Smooth muscle cell (in vitro differentiated cells): ENCODE measurements at regions not wholly inside any gene's neighbourhood (a gene's known extent, or its start where the extent isn't known, plus 50 kb on each side); places are given as distances from the start of the nearest gene placed in this dataset.
"Not testable (repeated sequence)": the region's sequence is repeated elsewhere in the genome, so short reads cannot be mapped to it uniquely, and the experiment has no call there.

Experiments used
- DNase-seq: peaks from one replicate; lab custom pipeline; 2025; ENCODE audit not compliant: unreplicated experiment; lab: John Stamatoyannopoulos, UW
- H2AFZ ChIP-seq: fragments of 200-600 bp; sonication (generic); 2 replicates; pipeline ENCODE4 v1.6.0; 2016; ENCODE audit warnings: antibody characterized with exemption, low read depth, mild to moderate bottlenecking
- H3F3A ChIP-seq: fragments of 200-600 bp; sonication (generic); 2 replicates; pipeline ENCODE4 v1.6.0; 2017; ENCODE audit warnings: antibody characterized with exemption, low read depth
- H3K27ac ChIP-seq: fragments of 200-600 bp; sonication (generic); 2 replicates; pipeline ENCODE4 v1.5.1; 2016; ENCODE audit warnings: low read depth, mild to moderate bottlenecking
- H3K27me3 ChIP-seq: fragments of 200-600 bp; sonication (generic); 2 replicates; pipeline ENCODE4 v1.6.1; 2016; ENCODE audit warnings: low read depth, mild to moderate bottlenecking
- H3K36me3 ChIP-seq: fragments of 200-600 bp; sonication (generic); 2 replicates; pipeline ENCODE4 v1.5.1; 2016; ENCODE audit warnings: low read depth
- H3K4me1 ChIP-seq: fragments of 200-600 bp; sonication (generic); 2 replicates; pipeline ENCODE4 v1.5.1; 2016; ENCODE audit warnings: low read depth
- H3K4me2 ChIP-seq: fragments of 200-600 bp; sonication (generic); 2 replicates; pipeline ENCODE4 v1.6.0; 2016; ENCODE audit warnings: mild to moderate bottlenecking
- H3K4me3 ChIP-seq: fragments of 200-600 bp; sonication (generic); 2 replicates; pipeline ENCODE4 v1.5.1; 2016; ENCODE audit warnings: mild to moderate bottlenecking
- H3K79me2 ChIP-seq: fragments of 200-600 bp; sonication (generic); 2 replicates; pipeline ENCODE4 v1.6.0; 2016; ENCODE audit warnings: low read depth, mild to moderate bottlenecking
- H3K9ac ChIP-seq: fragments of 200-600 bp; sonication (generic); 2 replicates; pipeline ENCODE4 v1.6.0; 2016; ENCODE audit warnings: low read depth
- H3K9me3 ChIP-seq: fragments of 200-600 bp; sonication (generic); replicated peaks from 2 replicates; pipeline ENCODE4 v1.5.1; 2016; ENCODE audit warnings: low read depth
- H4K20me1 ChIP-seq: fragments of 200-600 bp; sonication (generic); 2 replicates; pipeline ENCODE4 v1.6.0; 2016; ENCODE audit warnings: low read depth
- WGBS: methylation state at CpG from one replicate; pipeline ENCODE4 v1.1.7; 2016; ENCODE audit warnings: low lambda C conversion rate; 5-methylcytosine and 5-hydroxymethylcytosine counted together
- TF ChIP-seq, protein P1 (sequence below): fragments of 200-600 bp; sonication (generic); IDR thresholded peaks from 2 replicates; pipeline ENCODE4 v1.5.1; 2017; ENCODE audit warnings: borderline replicate concordance, mild to moderate bottlenecking, antibody characterized with exemption; ENCODE audit not compliant: insufficient read depth, poor library complexity, severe bottlenecking

DNA sequence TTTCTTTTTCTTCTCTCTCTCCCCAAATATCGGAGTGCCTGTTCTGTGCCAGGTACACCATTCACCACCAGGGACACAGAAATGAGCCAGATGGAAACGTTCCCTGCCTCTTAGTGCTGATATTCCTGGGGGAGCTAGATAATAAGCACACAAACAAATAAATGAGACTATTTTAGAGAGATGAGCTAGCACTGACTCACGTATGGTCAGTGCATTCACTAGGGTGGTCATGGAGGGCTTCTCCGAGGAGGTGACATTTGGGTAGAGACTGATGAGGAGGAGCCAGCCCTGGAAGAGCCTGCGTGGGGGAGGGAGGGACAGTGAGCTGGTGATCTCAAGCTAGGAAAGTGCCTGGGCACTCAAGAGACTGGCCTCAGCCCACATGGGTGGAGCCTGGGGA lies 252.3 kb upstream of the KCNG1 start:
- H3K79me2 ChIP-seq, result no peaks in the 10 kb centered on the region
- no peaks in the 10 kb centered on the region for H4K20me1 ChIP-seq
- H3K4me1 ChIP-seq, result no peaks in the 10 kb centered on the region
- H3K27me3 ChIP-seq, result no peaks in the 10 kb centered on the region
- H3K9ac ChIP-seq, result no peak overlapping the region
- DNase-seq, result no peak
- H3K9me3 ChIP-seq, result no peaks in the 10 kb centered on the region
- H3K4me3 ChIP-seq, result no peak overlapping the region
- H2AFZ ChIP-seq, result no peak overlapping the region
- no peaks in the 10 kb centered on the region for H3F3A ChIP-seq
- H3K36me3 ChIP-seq, result no peaks in the 10 kb centered on the region
- 70% methylated on average over 5 of the region's 5 CpGs for WGBS
- TF ChIP-seq, protein P1, sequence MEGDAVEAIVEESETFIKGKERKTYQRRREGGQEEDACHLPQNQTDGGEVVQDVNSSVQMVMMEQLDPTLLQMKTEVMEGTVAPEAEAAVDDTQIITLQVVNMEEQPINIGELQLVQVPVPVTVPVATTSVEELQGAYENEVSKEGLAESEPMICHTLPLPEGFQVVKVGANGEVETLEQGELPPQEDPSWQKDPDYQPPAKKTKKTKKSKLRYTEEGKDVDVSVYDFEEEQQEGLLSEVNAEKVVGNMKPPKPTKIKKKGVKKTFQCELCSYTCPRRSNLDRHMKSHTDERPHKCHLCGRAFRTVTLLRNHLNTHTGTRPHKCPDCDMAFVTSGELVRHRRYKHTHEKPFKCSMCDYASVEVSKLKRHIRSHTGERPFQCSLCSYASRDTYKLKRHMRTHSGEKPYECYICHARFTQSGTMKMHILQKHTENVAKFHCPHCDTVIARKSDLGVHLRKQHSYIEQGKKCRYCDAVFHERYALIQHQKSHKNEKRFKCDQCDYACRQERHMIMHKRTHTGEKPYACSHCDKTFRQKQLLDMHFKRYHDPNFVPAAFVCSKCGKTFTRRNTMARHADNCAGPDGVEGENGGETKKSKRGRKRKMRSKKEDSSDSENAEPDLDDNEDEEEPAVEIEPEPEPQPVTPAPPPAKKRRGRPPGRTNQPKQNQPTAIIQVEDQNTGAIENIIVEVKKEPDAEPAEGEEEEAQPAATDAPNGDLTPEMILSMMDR, result no peak
- H3K27ac ChIP-seq, result no peak overlapping the region
- H3K4me2 ChIP-seq, result no peak overlapping the region

DNA sequence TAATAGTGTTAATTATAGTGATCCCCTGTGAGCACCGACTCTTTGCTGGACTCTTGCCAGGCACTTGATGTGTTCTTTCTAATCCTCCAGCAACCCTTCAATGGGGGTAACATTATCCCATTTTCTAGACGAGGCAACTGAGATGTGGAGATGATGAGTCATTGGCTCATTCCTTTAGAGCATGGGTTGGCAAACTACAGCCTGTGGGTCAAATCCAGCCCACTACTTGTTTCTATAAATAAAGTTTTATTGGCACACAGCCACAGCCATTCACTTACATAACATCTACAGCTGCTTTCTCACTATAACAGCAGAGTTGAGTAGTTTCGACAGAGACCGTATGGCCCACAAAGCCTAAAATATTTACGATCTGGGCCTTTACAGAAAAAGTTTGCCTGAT lies 249.5 kb upstream of the KCNG1 start:
- Histone ChIP-seq H2AFZ (no peak overlapping the region), H3K27ac (no peak overlapping the region)
- no peak for DNase-seq

DNA sequence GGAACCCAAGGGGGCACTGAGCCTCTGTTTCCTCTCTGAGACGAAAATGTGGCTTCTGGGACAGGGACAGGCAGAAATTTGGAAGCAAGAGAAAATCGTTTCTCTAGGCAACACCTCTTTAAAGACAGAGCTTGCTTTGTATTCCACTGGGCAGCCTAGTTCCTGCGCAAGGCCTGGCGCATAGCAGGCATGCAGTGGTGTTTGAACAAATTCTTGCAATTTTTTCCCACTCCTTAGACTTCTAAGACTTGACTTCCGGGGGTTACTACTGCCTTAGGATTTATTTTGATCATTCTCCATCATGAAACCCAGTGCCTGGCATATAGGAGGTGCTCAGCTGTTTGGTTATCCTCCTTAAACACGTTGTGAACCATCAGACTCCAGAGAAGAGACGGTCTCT lies 249.0 kb upstream of the KCNG1 start:
- Histone ChIP-seq H3K9ac (no peak overlapping the region), H3K79me2 (no peaks in the 10 kb centered on the region), H2AFZ (no peak overlapping the region), H3K27me3 (no peaks in the 10 kb centered on the region), H3K36me3 (no peaks in the 10 kb centered on the region), H3K4me2 (no peak overlapping the region), H4K20me1 (no peaks in the 10 kb centered on the region), H3K4me1 (no peaks in the 10 kb centered on the region), H3F3A (no peaks in the 10 kb centered on the region), H3K27ac (no peak overlapping the region), H3K4me3 (no peak overlapping the region), H3K9me3 (no peaks in the 10 kb centered on the region)
- TF ChIP-seq, protein P1, result no peak
- no peak for DNase-seq
- 94% methylated on average over 7 of the region's 7 CpGs for WGBS

More for the DNA sequence above, 249.5 kb upstream of the KCNG1 start:
- Histone ChIP-seq H3K79me2 (no peaks in the 10 kb centered on the region), H4K20me1 (no peaks in the 10 kb centered on the region), H3K9me3 (no peaks in the 10 kb centered on the region), H3K4me2 (no peak overlapping the region), H3K9ac (no peak overlapping the region), H3K4me3 (no peak overlapping the region), H3K27me3 (no peaks in the 10 kb centered on the region), H3K36me3 (no peaks in the 10 kb centered on the region), H3F3A (no peaks in the 10 kb centered on the region), H3K4me1 (no peaks in the 10 kb centered on the region)
- 58% methylated on average over 5 of the region's 5 CpGs for WGBS
- TF ChIP-seq, protein P1, result no peak

DNA sequence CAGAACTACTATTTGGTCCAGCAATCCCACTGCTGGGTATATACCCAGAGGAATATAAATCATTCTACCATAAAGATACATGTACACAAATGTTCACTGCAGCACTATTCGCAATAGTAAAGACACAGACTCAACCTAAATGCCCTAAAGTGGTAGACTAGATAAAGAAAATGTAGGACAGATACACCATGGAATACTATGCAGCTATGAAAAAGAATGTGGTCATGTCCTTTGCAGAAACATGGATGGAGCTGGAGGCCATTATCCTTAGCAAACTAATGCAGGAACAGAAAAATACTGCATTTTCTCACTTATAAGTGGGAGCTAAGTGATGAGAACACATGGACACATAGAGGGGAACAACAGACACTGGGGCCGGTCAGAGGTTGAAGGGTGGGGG lies 248.4 kb upstream of the KCNG1 start:
- H3K4me1 ChIP-seq, H3K4me3 ChIP-seq, H3K9me3 ChIP-seq, H3K9ac ChIP-seq, H3K36me3 ChIP-seq, DNase-seq, H3K79me2 ChIP-seq, H3K27me3 ChIP-seq, H3K27ac ChIP-seq, H3K4me2 ChIP-seq, H2AFZ ChIP-seq, H3F3A ChIP-seq, H4K20me1 ChIP-seq: not testable (repeated sequence)
- WGBS, result 95% methylated on average over 2 of the region's 2 CpGs
